ENCODE measurements at regions not wholly inside any gene's neighbourhood (a gene's known extent, or its start where the extent isn't known, plus 50 kb on each side); places are given as distances from the start of the nearest gene placed in this dataset.

DNA sequence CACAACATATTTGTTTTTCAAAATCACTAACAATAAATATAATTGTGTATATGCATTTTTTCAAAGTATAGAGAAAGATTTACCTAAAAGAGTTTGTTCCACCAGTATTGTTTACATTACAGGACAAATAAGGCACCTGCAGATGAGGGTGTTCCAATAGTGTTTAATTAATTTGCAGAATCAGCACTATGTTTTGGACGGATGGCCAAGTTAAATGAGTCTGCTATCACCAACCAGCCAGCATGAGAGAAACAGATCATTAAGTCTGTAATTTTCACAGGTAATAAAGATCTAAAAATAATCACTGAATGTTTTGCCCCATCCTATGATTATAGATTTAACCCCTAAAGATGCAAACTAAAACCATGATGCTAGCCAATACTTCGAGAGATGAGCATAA lies 2247.0 kb downstream of the NCAM2 start:
- no peaks in the 10 kb centered on the region for H3K36me3 ChIP-seq (ENCODE audit: control insufficient read depth in 1 of 2, insufficient read depth in 2 of 2, low read length in 2 of 2)
- H2BK120ac ChIP-seq (ENCODE audit: insufficient read depth, low read length, poor library complexity) = no peak overlapping the region
- H3K79me1 ChIP-seq (ENCODE audit: low read length) = no peaks in the 10 kb centered on the region
- no peaks in the 10 kb centered on the region for H3K27me3 ChIP-seq (ENCODE audit: insufficient read depth, low read length)
- no peak overlapping the region for H4K8ac ChIP-seq (ENCODE audit: low read depth, low read length)
- no peak overlapping the region for H2AK5ac ChIP-seq (ENCODE audit: low read length)
- H3K18ac ChIP-seq (ENCODE audit: low read length) = no peak overlapping the region
- no peak overlapping the region for H2BK12ac ChIP-seq (ENCODE audit: low read length)
- no peak overlapping the region for H3K14ac ChIP-seq (ENCODE audit: low read length)
- H4K12ac ChIP-seq (ENCODE audit: low read depth, low read length) = no peak overlapping the region
- no peak overlapping the region for H3K4ac ChIP-seq (ENCODE audit: low read depth, low read length)
- H4K91ac ChIP-seq (ENCODE audit: low read depth, low read length) = no peak overlapping the region
- H3K9me3 ChIP-seq (ENCODE audit: insufficient read depth, low read depth, low read length) = no peaks in the 10 kb centered on the region
- no peak for DNase-seq
- no peak overlapping the region for H3K4me2 ChIP-seq (ENCODE audit: low read length)
- peaks cover 0 to 3% of the 10 kb centered on the region in 2 experiments for H3K4me1 ChIP-seq (ENCODE audit: control insufficient read depth in 1 of 2, insufficient read depth in 2 of 2, low read length in 2 of 2)
- H2BK5ac ChIP-seq (ENCODE audit: low read depth, low read length, poor library complexity) = no peak overlapping the region
- no peak overlapping the region for H3K27ac ChIP-seq (ENCODE audit: low read depth, low read length)
- no peak overlapping the region for H3K23ac ChIP-seq (ENCODE audit: low read length)
- H3K9ac ChIP-seq (ENCODE audit: low read length) = no peak overlapping the region
- H2AFZ ChIP-seq (ENCODE audit: insufficient read depth, low read length, poor library complexity) = no peak overlapping the region
- H3K79me2 ChIP-seq (ENCODE audit: control insufficient read depth, insufficient read depth, low read length, poor library complexity) = no peaks in the 10 kb centered on the region
- no CpG with 5 or more reads among the region's 2 CpGs for WGBS (ENCODE audit: extremely low coverage, insufficient coverage, insufficient read length)
- H3K4me3 ChIP-seq (ENCODE audit: low read depth, low read length) = no peak overlapping the region

DNA sequence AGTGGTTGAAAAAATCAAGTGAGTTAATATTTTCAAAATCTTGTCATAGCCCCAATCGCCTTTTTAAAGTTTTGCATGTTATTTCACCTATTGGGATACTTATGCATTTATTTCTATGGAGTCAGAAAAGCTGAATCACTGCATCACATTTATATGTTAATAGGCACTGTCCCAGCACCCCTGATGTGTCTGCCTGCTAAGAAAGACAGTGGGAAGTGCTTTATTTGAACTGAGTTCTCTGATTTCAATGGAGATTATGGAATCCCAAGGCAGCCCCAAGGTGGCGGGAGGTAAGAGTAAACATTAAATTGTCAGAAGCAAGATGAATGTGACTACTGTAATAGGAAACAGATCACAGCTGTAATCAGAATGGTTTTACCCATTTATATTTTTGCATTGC lies 2225.7 kb downstream of the NCAM2 start:
- Histone ChIP-seq H3K9ac (ENCODE audit: low read length) (no peak overlapping the region), H3K4me3 (ENCODE audit: low read depth, low read length) (no peak overlapping the region), H3K4me2 (ENCODE audit: low read length) (no peak overlapping the region), H3K4me1 (ENCODE audit: control insufficient read depth in 1 of 2, insufficient read depth in 2 of 2, low read length in 2 of 2) (no peaks in the 10 kb centered on the region), H3K9me3 (ENCODE audit: insufficient read depth, low read depth, low read length) (no peaks in the 10 kb centered on the region), H3K79me2 (ENCODE audit: control insufficient read depth, insufficient read depth, low read length, poor library complexity) (no peaks in the 10 kb centered on the region), H3K23ac (ENCODE audit: low read length) (no peak overlapping the region), H2BK120ac (ENCODE audit: insufficient read depth, low read length, poor library complexity) (no peak overlapping the region), H3K18ac (ENCODE audit: low read length) (no peak overlapping the region), H3K79me1 (ENCODE audit: low read length) (no peaks in the 10 kb centered on the region), H3K36me3 (ENCODE audit: control insufficient read depth in 1 of 2, insufficient read depth in 2 of 2, low read length in 2 of 2) (no peaks in the 10 kb centered on the region), H4K12ac (ENCODE audit: low read depth, low read length) (no peak overlapping the region), H3K14ac (ENCODE audit: low read length) (no peak overlapping the region), H2BK5ac (ENCODE audit: low read depth, low read length, poor library complexity) (no peak overlapping the region), H3K4ac (ENCODE audit: low read depth, low read length) (no peak overlapping the region), H3K27me3 (ENCODE audit: insufficient read depth, low read length) (no peaks in the 10 kb centered on the region), H2AK5ac (ENCODE audit: low read length) (no peak overlapping the region), H2AFZ (ENCODE audit: insufficient read depth, low read length, poor library complexity) (no peak overlapping the region), H2BK12ac (ENCODE audit: low read length) (no peak overlapping the region), H4K91ac (ENCODE audit: low read depth, low read length) (no peak overlapping the region), H4K8ac (ENCODE audit: low read depth, low read length) (no peak overlapping the region), H3K27ac (ENCODE audit: low read depth, low read length) (no peak overlapping the region)
- DNase-seq = no peak
- WGBS (ENCODE audit: extremely low coverage, insufficient coverage, insufficient read length) = no CpG with 5 or more reads among the region's 2 CpGs

DNA sequence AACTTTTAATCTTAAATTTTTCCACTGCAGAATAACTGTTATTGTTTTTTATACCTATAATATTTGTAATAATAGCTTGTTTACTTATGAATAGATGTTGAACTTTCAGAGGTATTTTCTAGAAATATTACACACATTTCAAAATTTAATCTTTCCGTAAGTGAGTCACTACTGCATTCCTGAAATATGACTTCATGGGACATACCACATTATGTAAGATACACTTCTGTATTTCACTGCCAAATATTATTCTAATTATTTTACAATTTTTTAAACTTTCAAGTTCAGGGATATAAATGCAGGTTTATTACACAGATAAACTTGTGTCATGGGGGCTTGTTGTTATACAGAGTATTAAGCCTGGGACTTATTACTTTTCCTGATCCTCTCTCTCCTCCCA lies 2220.5 kb downstream of the NCAM2 start:
- H2BK120ac ChIP-seq (ENCODE audit: insufficient read depth, low read length, poor library complexity) = no peak overlapping the region
- H3K27ac ChIP-seq (ENCODE audit: low read depth, low read length) = no peak overlapping the region
- H2BK12ac ChIP-seq (ENCODE audit: low read length) = no peak overlapping the region
- H3K79me2 ChIP-seq (ENCODE audit: control insufficient read depth, insufficient read depth, low read length, poor library complexity) = no peaks in the 10 kb centered on the region
- H3K4me2 ChIP-seq (ENCODE audit: low read length) = no peak overlapping the region
- H4K8ac ChIP-seq (ENCODE audit: low read depth, low read length) = no peak overlapping the region
- H3K27me3 ChIP-seq (ENCODE audit: insufficient read depth, low read length) = no peaks in the 10 kb centered on the region
- H3K9ac ChIP-seq (ENCODE audit: low read length) = no peak overlapping the region
- H3K14ac ChIP-seq (ENCODE audit: low read length) = no peak overlapping the region
- no peak overlapping the region for H3K4ac ChIP-seq (ENCODE audit: low read depth, low read length)
- H3K23ac ChIP-seq (ENCODE audit: low read length) = no peak overlapping the region
- H3K79me1 ChIP-seq (ENCODE audit: low read length) = no peaks in the 10 kb centered on the region
- H3K36me3 ChIP-seq (ENCODE audit: control insufficient read depth in 1 of 2, insufficient read depth in 2 of 2, low read length in 2 of 2) = no peaks in the 10 kb centered on the region
- peak in 1 of 2 donors; percentile 40 for DNase-seq
- H2BK5ac ChIP-seq (ENCODE audit: low read depth, low read length, poor library complexity) = no peak overlapping the region
- no peak overlapping the region for H3K4me3 ChIP-seq (ENCODE audit: low read depth, low read length)
- WGBS (ENCODE audit: extremely low coverage, insufficient coverage, insufficient read length) = no CpG with 5 or more reads among the region's 1 CpG
- H3K18ac ChIP-seq (ENCODE audit: low read length) = no peak overlapping the region
- no peak overlapping the region for H2AFZ ChIP-seq (ENCODE audit: insufficient read depth, low read length, poor library complexity)
- H4K91ac ChIP-seq (ENCODE audit: low read depth, low read length) = no peak overlapping the region
- H3K4me1 ChIP-seq (ENCODE audit: control insufficient read depth in 1 of 2, insufficient read depth in 2 of 2, low read length in 2 of 2) = no peaks in the 10 kb centered on the region
- no peak overlapping the region for H2AK5ac ChIP-seq (ENCODE audit: low read length)
- no peak overlapping the region for H4K12ac ChIP-seq (ENCODE audit: low read depth, low read length)
- no peaks in the 10 kb centered on the region for H3K9me3 ChIP-seq (ENCODE audit: insufficient read depth, low read depth, low read length)

DNA sequence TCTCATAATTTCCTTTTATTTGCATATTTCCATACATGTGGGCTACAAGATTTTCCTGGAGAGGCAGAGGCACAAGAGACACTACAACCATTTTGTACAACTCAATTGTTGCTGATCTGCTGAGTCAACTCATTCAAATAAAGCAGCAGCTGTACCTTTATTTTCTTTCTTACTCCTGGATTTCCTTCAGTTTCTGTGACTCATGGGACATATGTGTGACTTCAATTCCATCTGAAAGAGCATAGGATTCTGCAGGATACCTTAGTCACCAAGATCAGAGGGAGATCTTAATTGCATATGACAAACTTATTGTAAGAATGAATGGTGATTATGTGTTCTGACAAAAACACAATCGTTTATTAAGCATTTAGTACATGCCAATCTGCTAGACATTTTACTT lies 2219.4 kb downstream of the NCAM2 start:
- no peaks in the 10 kb centered on the region for H3K79me1 ChIP-seq (ENCODE audit: low read length)
- peaks cover 6% of the 10 kb centered on the region for H3K9me3 ChIP-seq (ENCODE audit: insufficient read depth, low read depth, low read length)
- H3K4ac ChIP-seq (ENCODE audit: low read depth, low read length) = no peak overlapping the region
- no peak overlapping the region for H2BK120ac ChIP-seq (ENCODE audit: insufficient read depth, low read length, poor library complexity)
- H3K79me2 ChIP-seq (ENCODE audit: control insufficient read depth, insufficient read depth, low read length, poor library complexity) = no peaks in the 10 kb centered on the region
- H4K91ac ChIP-seq (ENCODE audit: low read depth, low read length) = no peak overlapping the region
- H3K18ac ChIP-seq (ENCODE audit: low read length) = no peak overlapping the region
- H2AFZ ChIP-seq (ENCODE audit: insufficient read depth, low read length, poor library complexity) = no peak overlapping the region
- no peak overlapping the region for H3K4me2 ChIP-seq (ENCODE audit: low read length)
- no peak overlapping the region for H3K14ac ChIP-seq (ENCODE audit: low read length)
- H3K4me3 ChIP-seq (ENCODE audit: low read depth, low read length) = no peak overlapping the region
- H3K27ac ChIP-seq (ENCODE audit: low read depth, low read length) = no peak overlapping the region
- H2AK5ac ChIP-seq (ENCODE audit: low read length) = no peak overlapping the region
- WGBS (ENCODE audit: extremely low coverage, insufficient coverage, insufficient read length) = no CpG with 5 or more reads among the region's 1 CpG
- H4K12ac ChIP-seq (ENCODE audit: low read depth, low read length) = no peak overlapping the region
- no peaks in the 10 kb centered on the region for H3K27me3 ChIP-seq (ENCODE audit: insufficient read depth, low read length)
- H3K9ac ChIP-seq (ENCODE audit: low read length) = no peak overlapping the region
- H2BK5ac ChIP-seq (ENCODE audit: low read depth, low read length, poor library complexity) = no peak overlapping the region
- no peak overlapping the region for H3K23ac ChIP-seq (ENCODE audit: low read length)
- no peaks in the 10 kb centered on the region for H3K4me1 ChIP-seq (ENCODE audit: control insufficient read depth in 1 of 2, insufficient read depth in 2 of 2, low read length in 2 of 2)
- no peak for DNase-seq
- H3K36me3 ChIP-seq (ENCODE audit: control insufficient read depth in 1 of 2, insufficient read depth in 2 of 2, low read length in 2 of 2) = peaks cover 0 to 2% of the 10 kb centered on the region in 2 experiments
- H4K8ac ChIP-seq (ENCODE audit: low read depth, low read length) = no peak overlapping the region
- no peak overlapping the region for H2BK12ac ChIP-seq (ENCODE audit: low read length)
